Choroid plexus epithelial cell (primary cell): ENCODE measurements at regions not wholly inside any gene's neighbourhood (a gene's known extent, or its start where the extent isn't known, plus 50 kb on each side); places are given as distances from the start of the nearest gene placed in this dataset.

Experiments used
- DNase-seq: peaks from one replicate; pipeline ENCODE4 v3.0.0-alpha.2; 2010; ENCODE audit warnings: low read depth
- H3K4me3 ChIP-seq: 2 replicates; pipeline ENCODE4 v1.5.1; 2011; ENCODE audit warnings: low read depth, mild to moderate bottlenecking, control low read depth, low read length, moderate library complexity
- TF ChIP-seq, protein P1 (sequence below): conservative IDR thresholded peaks from 2 replicates; pipeline ENCODE4 v1.5.1; 2011; ENCODE audit warnings: low read depth, mild to moderate bottlenecking, control low read depth, inconsistent platforms, low read length, moderate library complexity

DNA sequence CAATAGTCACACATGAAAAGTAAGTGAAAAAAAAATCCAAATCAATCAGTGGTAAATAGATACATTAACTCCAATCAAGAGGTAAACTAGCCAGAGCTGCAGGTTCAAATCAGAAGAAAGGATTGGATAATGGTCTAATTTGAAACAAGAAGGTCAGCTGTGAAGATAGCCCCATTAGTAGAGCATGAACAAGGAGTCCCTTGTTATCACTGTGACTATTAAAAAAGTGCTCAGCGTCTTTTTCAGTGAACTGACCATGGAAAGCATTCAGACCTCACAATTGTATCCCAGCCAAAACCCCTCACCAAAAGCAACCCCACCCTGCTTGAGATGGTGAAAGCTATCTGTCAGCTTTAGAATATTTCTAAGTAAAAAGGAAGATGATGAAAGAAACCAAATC, 125.0 kb upstream of the EGLN3 start:
- H3K4me3 ChIP-seq, result no peak overlapping the region
- no peak for DNase-seq
- TF ChIP-seq, protein P1, sequence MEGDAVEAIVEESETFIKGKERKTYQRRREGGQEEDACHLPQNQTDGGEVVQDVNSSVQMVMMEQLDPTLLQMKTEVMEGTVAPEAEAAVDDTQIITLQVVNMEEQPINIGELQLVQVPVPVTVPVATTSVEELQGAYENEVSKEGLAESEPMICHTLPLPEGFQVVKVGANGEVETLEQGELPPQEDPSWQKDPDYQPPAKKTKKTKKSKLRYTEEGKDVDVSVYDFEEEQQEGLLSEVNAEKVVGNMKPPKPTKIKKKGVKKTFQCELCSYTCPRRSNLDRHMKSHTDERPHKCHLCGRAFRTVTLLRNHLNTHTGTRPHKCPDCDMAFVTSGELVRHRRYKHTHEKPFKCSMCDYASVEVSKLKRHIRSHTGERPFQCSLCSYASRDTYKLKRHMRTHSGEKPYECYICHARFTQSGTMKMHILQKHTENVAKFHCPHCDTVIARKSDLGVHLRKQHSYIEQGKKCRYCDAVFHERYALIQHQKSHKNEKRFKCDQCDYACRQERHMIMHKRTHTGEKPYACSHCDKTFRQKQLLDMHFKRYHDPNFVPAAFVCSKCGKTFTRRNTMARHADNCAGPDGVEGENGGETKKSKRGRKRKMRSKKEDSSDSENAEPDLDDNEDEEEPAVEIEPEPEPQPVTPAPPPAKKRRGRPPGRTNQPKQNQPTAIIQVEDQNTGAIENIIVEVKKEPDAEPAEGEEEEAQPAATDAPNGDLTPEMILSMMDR, result no peak

DNA sequence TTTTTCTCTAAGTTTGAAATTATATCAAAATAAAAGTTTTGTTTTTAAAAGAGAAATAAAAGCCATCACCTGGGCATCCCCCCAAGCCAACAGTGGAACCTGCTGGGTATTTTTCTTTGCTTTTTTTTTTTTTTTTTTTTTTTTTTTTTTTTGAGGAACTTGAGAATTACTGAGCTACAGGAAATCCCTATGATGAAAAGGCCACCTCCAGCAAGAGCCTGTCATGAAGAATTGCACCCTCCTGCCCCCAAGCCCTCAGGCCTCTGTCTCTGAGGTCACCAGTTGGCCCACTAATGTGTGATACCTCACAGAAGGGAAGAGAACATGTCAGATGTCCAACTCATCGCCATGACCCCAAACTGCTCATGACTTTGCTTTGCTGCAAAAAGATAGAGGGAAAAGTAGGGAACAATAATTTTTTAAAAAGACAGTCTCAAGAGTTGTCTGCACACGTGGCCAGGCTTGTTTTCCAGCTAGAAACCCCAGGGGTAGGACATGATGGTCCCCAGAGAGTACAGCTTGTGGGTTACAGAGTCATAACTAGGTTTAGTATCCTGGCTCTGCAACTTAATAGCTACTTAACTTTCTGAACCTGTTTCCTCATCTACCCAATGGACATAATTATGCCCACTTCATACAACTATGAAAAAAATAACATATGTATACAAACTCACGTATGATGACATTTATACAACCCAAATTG, 124.3 kb upstream of the EGLN3 start:
- no peak for DNase-seq
- H3K4me3 ChIP-seq, result no peak overlapping the region
- TF ChIP-seq, protein P1, result no peak

DNA sequence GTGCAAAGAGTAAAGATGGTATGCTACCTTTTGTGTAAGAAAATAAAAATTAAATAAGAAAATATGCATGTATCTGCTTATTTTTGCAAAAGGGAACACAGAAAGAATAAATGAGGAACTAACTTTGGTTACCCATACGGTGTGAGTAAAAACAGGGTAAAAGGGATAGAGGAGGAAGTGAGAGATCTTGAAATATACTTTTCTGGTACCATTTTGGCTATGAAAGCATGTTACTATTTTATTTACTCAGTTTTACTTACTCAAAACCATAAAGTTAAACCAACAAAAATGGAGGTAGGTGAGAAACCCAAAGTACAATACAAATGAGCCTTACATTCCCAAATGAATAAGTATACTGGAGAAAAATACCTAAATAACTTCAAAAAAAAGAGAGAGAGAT, 122.0 kb upstream of the EGLN3 start:
- DNase-seq, result no peak
- TF ChIP-seq, protein P1, result no peak
- no peak overlapping the region for H3K4me3 ChIP-seq

DNA sequence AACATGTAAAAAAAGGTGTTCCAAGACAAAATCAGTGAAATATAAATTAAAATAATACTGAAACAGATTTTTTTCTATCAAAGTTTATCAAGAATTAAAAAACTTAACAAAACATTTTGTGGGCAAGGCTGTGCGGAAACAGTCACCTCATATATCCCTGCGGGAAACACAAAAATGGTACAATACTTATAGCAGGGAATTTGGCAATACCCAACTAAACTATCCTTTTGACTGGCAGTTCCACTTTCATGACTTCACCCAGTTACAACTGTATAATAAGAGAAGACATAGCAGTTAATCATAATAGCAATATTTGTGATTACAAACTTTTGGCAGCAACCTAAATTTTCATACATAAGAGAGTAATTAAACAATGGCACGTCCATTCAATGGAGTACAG, 121.5 kb upstream of the EGLN3 start:
- no peak overlapping the region for H3K4me3 ChIP-seq
- TF ChIP-seq, protein P1, result no peak
- DNase-seq, result no peak

DNA sequence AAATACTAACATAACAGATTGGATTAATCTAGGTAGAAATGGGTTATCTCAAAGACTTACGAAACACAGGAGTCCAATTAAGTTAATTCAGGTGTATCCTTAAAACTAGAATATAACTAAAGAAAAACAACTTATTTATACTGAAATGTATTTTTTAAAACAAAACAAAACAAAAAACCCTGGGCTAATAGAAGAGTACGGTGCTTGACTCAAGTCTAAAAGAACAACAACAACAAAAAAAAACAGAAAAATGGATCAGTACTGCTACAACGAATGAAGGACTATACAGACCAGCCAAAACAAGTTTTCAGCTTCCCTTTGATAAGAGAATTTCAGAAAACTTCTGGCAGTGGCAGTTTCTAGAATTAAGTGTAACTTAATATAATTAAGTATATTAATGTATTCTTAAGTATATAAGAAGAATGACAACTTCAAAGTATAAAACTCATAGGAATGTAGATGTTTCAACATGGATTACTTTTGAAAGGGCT, 120.1 kb upstream of the EGLN3 start:
- H3K4me3 ChIP-seq, result no peak overlapping the region
- TF ChIP-seq, protein P1, result no peak
- no peak for DNase-seq

DNA sequence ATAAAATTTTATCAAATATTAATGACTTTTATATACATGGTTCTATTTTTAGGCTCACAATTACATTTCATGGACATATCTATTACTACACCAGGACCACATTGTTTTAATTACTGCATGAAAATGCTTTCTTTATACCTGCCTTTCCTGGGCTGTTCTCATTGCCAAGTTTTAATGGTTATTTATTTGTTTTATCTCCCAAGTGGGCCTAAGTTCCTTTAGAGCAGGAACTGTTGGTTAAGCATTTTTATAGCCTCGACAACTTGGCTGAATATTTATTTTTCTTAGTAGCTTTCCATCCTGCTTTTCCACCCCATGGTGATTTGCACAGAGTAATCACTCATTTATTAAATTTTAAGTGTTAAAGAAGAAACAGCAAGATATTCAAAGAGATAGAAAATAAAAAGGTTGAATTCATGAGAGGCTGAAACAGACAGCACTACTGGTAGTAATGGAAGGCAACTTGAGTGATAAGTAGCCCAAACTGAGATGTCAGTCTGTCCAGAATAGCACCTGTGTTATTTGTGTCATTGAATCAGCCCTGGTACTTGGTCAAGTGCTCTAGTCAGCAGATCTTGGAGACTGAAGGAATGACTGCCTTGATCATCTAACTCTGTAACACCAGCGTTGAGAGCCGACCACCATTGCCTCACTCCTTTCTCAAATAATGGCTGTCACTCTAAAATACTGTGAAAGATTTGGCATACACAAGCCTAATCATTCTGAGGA, 119.1 kb upstream of the EGLN3 start:
- no peak overlapping the region for H3K4me3 ChIP-seq
- DNase-seq, result peak; percentile 13
- TF ChIP-seq, protein P1, result no peak

DNA sequence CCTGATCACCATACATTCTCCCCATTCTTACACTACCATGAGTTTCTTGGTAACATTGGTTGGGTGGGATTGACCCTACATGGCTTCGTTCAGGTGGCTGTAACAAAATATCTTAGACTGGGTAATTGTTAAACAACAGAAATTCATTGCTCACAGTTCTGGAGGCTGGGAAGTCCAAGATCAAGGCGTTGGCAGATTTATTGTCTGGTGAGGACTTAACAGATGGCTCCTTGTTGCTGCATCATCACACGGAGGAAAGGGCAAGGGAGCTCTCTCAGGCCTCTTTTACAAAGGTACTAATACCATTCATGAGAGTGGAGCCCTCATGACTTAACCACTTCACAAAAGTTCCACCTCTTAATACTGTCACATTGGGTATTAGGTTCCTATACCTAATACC, 116.7 kb upstream of the EGLN3 start:
- TF ChIP-seq, protein P1, result no peak
- no peak overlapping the region for H3K4me3 ChIP-seq
- no peak for DNase-seq
